ENCODE measurements at regions not wholly inside any gene's neighbourhood (a gene's known extent, or its start where the extent isn't known, plus 50 kb on each side); places are given as distances from the start of the nearest gene placed in this dataset.

DNA sequence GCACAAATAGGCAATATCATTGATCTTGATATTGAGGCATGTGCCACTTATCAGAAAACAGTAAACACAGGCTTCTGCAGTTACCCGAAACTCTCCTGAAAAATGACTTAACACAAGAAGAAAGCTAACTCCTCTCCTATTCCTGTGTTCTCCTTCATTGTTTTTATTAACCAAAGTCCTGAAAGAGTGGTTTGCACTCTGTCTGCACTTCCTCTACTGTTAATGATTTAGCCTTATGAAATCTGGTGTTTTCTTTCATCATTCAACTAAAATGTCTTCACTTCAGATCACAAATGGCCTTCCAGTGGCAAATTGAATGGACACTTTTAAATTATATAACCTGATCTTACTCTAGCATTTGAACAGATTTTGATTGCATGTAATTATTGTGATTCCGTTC, 630.6 kb upstream of the PHF14 start:
- TF ChIP-seq, protein P1, sequence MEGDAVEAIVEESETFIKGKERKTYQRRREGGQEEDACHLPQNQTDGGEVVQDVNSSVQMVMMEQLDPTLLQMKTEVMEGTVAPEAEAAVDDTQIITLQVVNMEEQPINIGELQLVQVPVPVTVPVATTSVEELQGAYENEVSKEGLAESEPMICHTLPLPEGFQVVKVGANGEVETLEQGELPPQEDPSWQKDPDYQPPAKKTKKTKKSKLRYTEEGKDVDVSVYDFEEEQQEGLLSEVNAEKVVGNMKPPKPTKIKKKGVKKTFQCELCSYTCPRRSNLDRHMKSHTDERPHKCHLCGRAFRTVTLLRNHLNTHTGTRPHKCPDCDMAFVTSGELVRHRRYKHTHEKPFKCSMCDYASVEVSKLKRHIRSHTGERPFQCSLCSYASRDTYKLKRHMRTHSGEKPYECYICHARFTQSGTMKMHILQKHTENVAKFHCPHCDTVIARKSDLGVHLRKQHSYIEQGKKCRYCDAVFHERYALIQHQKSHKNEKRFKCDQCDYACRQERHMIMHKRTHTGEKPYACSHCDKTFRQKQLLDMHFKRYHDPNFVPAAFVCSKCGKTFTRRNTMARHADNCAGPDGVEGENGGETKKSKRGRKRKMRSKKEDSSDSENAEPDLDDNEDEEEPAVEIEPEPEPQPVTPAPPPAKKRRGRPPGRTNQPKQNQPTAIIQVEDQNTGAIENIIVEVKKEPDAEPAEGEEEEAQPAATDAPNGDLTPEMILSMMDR (IDR thresholded peaks at IDR 0.05): no peak
- no peak for TF ChIP-seq POLR2A (IDR thresholded peaks at IDR 0.05)

All from testis (tissue), 2 donors.